ENCODE measurements at regions not wholly inside any gene's neighbourhood (a gene's known extent, or its start where the extent isn't known, plus 50 kb on each side); places are given as distances from the start of the nearest gene placed in this dataset.

GRCh38 chr5:3098821-3099220 is 347.3 kb upstream of the IRX2 start:
- Histone ChIP-seq H3K27me3 (ENCODE audit: insufficient read depth, low read depth) (peaks cover 99% of the 10 kb centered on the region), H3K79me2 (ENCODE audit: low read depth) (no peaks in the 10 kb centered on the region), H3F3A (ENCODE audit: insufficient read depth, low read depth) (no peaks in the 10 kb centered on the region), H3K36me3 (ENCODE audit: low read depth) (no peaks in the 10 kb centered on the region), H4K20me1 (ENCODE audit: insufficient read depth) (no peaks in the 10 kb centered on the region), H2AFZ (no peak overlapping the region), H3K4me1 (replicated peaks; ENCODE audit: insufficient read depth) (no peaks in the 10 kb centered on the region), H3K4me2 (no peak overlapping the region), H3K9me3 (ENCODE audit: insufficient read depth, low read depth) (no peaks in the 10 kb centered on the region), H3K9me2 (ENCODE audit: insufficient read depth) (no peaks in the 10 kb centered on the region), H3K27ac (no peak overlapping the region), H3K4me3 (no peak overlapping the region)
- intact Hi-C loops (cut with micrococcal nuclease; ENCODE audit: unreplicated experiment): no loop called here
- DNase-seq: no peak
- no TSS peak for BruUV-seq (replicated peaks)
- ChIA-PET CTCF (no interaction called here), POLR2A (ENCODE audit: unreplicated experiment) (no interaction called here)
- TF ChIP-seq CTCF (conservative IDR thresholded peaks at IDR 0.05): no peak
- no peak for TF ChIP-seq EZH2 (IDR thresholded peaks at IDR 0.05; ENCODE audit: low read depth)

DNA sequence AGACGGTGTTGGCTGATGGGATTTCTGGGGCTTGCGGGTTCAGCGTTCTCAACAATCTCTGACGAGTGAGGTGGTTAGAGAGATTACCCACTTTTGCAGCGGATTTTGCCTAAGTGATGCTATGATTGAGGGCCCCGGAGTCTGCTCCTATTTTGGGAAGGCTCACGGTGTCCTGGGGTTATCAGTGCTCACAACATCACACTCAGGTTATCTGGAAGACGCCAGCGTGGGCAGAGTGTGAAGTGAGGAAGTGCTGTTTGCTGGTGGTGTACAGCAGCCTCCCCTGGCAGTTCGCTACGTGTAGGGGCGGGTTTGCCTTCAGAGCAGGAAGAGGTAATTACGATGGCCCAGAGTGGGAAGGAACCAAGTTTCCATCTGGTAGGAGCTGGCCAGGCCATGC is 341.2 kb upstream of the IRX2 start:
- no TSS peak for BruUV-seq (replicated peaks)
- TF ChIP-seq CTCF (conservative IDR thresholded peaks at IDR 0.05) (no peak), EZH2 (IDR thresholded peaks at IDR 0.05; ENCODE audit: low read depth) (no peak)
- Histone ChIP-seq H3F3A (ENCODE audit: insufficient read depth, low read depth) (no peaks in the 10 kb centered on the region), H3K9me2 (ENCODE audit: insufficient read depth) (no peaks in the 10 kb centered on the region), H2AFZ (no peak overlapping the region), H3K79me2 (ENCODE audit: low read depth) (no peaks in the 10 kb centered on the region), H3K27ac (no peak overlapping the region), H3K36me3 (ENCODE audit: low read depth) (no peaks in the 10 kb centered on the region), H3K4me3 (no peak overlapping the region), H3K9me3 (ENCODE audit: insufficient read depth, low read depth) (no peaks in the 10 kb centered on the region), H3K4me2 (no peak overlapping the region), H3K27me3 (ENCODE audit: insufficient read depth, low read depth) (peaks cover 75% of the 10 kb centered on the region), H3K4me1 (replicated peaks; ENCODE audit: insufficient read depth) (no peaks in the 10 kb centered on the region), H4K20me1 (ENCODE audit: insufficient read depth) (no peaks in the 10 kb centered on the region)
- intact Hi-C loops (cut with micrococcal nuclease; ENCODE audit: unreplicated experiment): no loop called here
- CTCF ChIA-PET: no interaction called here
- POLR2A ChIA-PET (ENCODE audit: unreplicated experiment): no interaction called here
- no peak for DNase-seq

GRCh38 chr5:3092211-3092610 is 340.7 kb upstream of the IRX2 start:
- Histone ChIP-seq H3K79me2 (ENCODE audit: low read depth) (no peaks in the 10 kb centered on the region), H2AFZ (no peak overlapping the region)
- CTCF ChIA-PET: no interaction called here

More at GRCh38 chr5:3092211-3092610, 340.7 kb upstream of the IRX2 start:
- intact Hi-C loops (cut with micrococcal nuclease; ENCODE audit: unreplicated experiment): no loop called here
- Histone ChIP-seq H3K9me3 (ENCODE audit: insufficient read depth, low read depth) (no peaks in the 10 kb centered on the region; the same call in 1 of the 2 replicates), H3K27me3 (ENCODE audit: insufficient read depth, low read depth) (peaks cover 71% of the 10 kb centered on the region), H3K4me3 (no peak overlapping the region), H3K9me2 (ENCODE audit: insufficient read depth) (no peaks in the 10 kb centered on the region), H3K36me3 (ENCODE audit: low read depth) (no peaks in the 10 kb centered on the region), H4K20me1 (ENCODE audit: insufficient read depth) (no peaks in the 10 kb centered on the region), H3F3A (ENCODE audit: insufficient read depth, low read depth) (no peaks in the 10 kb centered on the region), H3K4me2 (no peak overlapping the region), H3K27ac (no peak overlapping the region), H3K4me1 (replicated peaks; ENCODE audit: insufficient read depth) (no peaks in the 10 kb centered on the region)
- POLR2A ChIA-PET (ENCODE audit: unreplicated experiment): no interaction called here
- BruUV-seq (replicated peaks): no TSS peak
- no peak for DNase-seq
- TF ChIP-seq EZH2 (IDR thresholded peaks at IDR 0.05; ENCODE audit: low read depth) (no peak), CTCF (conservative IDR thresholded peaks at IDR 0.05) (no peak)
